ENCODE measurements at regions not wholly inside any gene's neighbourhood (a gene's known extent, or its start where the extent isn't known, plus 50 kb on each side); places are given as distances from the start of the nearest gene placed in this dataset.

DNA sequence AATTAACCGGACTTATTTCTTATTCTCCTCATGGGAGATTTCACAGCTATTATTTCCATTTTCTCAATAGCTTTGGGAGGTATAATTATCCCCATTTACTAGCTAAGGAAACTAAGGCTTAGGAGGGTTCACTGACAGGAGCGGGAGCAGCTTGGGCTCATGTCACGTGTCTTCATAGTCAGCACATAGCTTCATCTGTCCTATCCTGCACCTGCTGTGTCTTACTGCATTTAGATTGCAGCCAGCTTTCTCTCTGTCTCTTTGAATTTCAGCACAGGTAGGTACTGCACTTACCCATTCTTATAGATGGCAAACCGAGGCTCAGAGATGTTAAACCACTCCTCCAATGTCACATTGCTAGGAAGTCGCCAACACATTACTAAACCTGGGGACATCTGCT, 839.9 kb downstream of the MAFB start:
- Histone ChIP-seq H3K27me3 (ENCODE audit: control insufficient read depth, insufficient read depth, low read length) (no peaks in the 10 kb centered on the region), H3K79me2 (no peaks in the 10 kb centered on the region), H3K4me1 (peaks cover 49% of the 10 kb centered on the region), H3K9me3 (ENCODE audit: control insufficient read depth, low read length) (no peaks in the 10 kb centered on the region), H2AFZ (peak overlapping the region; percentile 75), H3K27ac (peak overlapping the region; percentile 89), H3K4me2 (ENCODE audit: low read length) (peak overlapping the region; percentile 20), H3K36me3 (ENCODE audit: control insufficient read depth, insufficient read depth, low read length) (no peaks in the 10 kb centered on the region), H3K4me3 (ENCODE audit: low read depth, low read length) (no peak overlapping the region), H3K9ac (peak overlapping the region; percentile 13)
- TF ChIP-seq, protein P1, sequence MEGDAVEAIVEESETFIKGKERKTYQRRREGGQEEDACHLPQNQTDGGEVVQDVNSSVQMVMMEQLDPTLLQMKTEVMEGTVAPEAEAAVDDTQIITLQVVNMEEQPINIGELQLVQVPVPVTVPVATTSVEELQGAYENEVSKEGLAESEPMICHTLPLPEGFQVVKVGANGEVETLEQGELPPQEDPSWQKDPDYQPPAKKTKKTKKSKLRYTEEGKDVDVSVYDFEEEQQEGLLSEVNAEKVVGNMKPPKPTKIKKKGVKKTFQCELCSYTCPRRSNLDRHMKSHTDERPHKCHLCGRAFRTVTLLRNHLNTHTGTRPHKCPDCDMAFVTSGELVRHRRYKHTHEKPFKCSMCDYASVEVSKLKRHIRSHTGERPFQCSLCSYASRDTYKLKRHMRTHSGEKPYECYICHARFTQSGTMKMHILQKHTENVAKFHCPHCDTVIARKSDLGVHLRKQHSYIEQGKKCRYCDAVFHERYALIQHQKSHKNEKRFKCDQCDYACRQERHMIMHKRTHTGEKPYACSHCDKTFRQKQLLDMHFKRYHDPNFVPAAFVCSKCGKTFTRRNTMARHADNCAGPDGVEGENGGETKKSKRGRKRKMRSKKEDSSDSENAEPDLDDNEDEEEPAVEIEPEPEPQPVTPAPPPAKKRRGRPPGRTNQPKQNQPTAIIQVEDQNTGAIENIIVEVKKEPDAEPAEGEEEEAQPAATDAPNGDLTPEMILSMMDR (IDR thresholded peaks at IDR 0.05), result no peak

- Histone ChIP-seq H3K9me3 (ENCODE audit: control insufficient read depth, low read length) (no peaks in the 10 kb centered on the region), H3K27me3 (ENCODE audit: control insufficient read depth, insufficient read depth, low read length) (no peaks in the 10 kb centered on the region), H3K36me3 (ENCODE audit: control insufficient read depth, insufficient read depth, low read length) (no peaks in the 10 kb centered on the region), H3K27ac (peak overlapping the region; percentile 74), H3K4me2 (ENCODE audit: low read length) (no peak overlapping the region), H3K4me3 (ENCODE audit: low read depth, low read length) (no peak overlapping the region), H3K9ac (no peak overlapping the region), H3K79me2 (no peaks in the 10 kb centered on the region), H2AFZ (peak overlapping the region; percentile 74), H3K4me1 (peaks cover 44% of the 10 kb centered on the region)
- TF ChIP-seq, protein P1 (IDR thresholded peaks at IDR 0.05), result no peak
Measured at GRCh38 chr20:39839399-39840119, 849.5 kb downstream of the MAFB start.

DNA sequence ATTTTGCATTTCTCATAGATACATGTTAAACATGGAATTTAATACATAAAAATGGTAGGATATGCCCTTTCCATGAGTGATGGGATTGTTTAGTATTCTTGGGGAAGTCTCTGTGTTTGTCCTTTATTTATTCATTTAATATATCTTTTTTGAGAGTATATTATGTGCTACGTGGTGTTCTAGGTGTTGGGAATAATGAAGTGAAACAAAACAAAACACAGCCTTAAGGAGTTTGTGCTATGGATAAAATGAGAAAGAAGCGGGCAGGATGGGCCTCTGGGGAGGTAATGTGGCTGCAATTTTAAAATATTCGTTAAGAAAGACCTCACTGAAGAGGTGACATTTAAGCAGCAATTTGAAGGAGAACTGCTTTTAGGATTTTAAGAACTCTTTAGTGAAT, 851.5 kb downstream of the MAFB start:
- Histone ChIP-seq H2AFZ (no peak overlapping the region), H3K4me3 (ENCODE audit: low read depth, low read length) (no peak overlapping the region), H3K4me1 (peaks cover 49% of the 10 kb centered on the region), H3K27me3 (ENCODE audit: control insufficient read depth, insufficient read depth, low read length) (no peaks in the 10 kb centered on the region), H3K36me3 (ENCODE audit: control insufficient read depth, insufficient read depth, low read length) (no peaks in the 10 kb centered on the region), H3K79me2 (no peaks in the 10 kb centered on the region), H3K9me3 (ENCODE audit: control insufficient read depth, low read length) (no peaks in the 10 kb centered on the region), H3K27ac (peak overlapping the region; percentile 74), H3K9ac (no peak overlapping the region), H3K4me2 (ENCODE audit: low read length) (no peak overlapping the region)
- TF ChIP-seq, protein P1 (IDR thresholded peaks at IDR 0.05), result no peak

DNA sequence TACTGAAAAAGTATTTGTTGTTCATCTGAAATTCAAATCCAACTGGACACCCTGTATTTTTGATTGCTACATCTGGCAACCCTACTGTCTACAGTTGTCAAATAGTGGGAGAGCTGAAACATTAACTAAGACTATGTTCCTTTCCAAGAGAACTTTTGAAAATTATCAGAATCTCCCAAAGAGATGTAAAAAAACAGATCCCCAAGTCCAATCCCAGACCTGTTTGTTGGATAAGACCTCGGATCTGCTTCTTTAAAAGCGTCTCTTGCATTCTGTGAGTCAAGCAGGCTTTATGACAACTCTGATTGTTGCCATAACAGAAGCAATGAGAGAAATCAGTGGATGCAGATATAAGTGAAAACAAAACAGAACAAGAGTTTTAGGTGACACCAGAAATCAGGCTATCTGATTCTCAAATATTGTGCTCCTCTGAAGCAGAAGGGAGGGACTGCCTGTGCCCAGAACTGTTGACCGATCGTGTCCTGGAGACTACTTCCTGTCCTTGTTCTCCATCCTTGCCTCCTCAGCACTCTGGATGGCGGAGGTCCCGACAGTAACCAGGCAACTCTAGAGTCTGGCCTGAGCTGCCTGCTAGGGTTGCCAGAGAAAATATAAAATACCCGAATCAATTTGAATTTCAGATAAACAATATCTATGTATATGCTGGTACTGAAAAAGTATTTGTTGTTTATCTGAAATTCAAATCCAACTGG, 853.8 kb downstream of the MAFB start:
- peak overlapping the region; percentile 95 for H3K27ac ChIP-seq
- no peak overlapping the region for H3K9ac ChIP-seq
- H3K36me3 ChIP-seq (ENCODE audit: control insufficient read depth, insufficient read depth, low read length), result no peaks in the 10 kb centered on the region
- peaks cover 45% of the 10 kb centered on the region for H3K4me1 ChIP-seq
- H3K4me2 ChIP-seq (ENCODE audit: low read length), result no peak overlapping the region
- no peak overlapping the region for H3K4me3 ChIP-seq (ENCODE audit: low read depth, low read length)
- no peaks in the 10 kb centered on the region for H3K9me3 ChIP-seq (ENCODE audit: control insufficient read depth, low read length)
- no peaks in the 10 kb centered on the region for H3K27me3 ChIP-seq (ENCODE audit: control insufficient read depth, insufficient read depth, low read length)
- H2AFZ ChIP-seq, result peak overlapping the region; percentile 79
- TF ChIP-seq, protein P1 (IDR thresholded peaks at IDR 0.05), result no peak
- H3K79me2 ChIP-seq, result no peaks in the 10 kb centered on the region

All from parathyroid adenoma (tissue), 2 donors.